DND-41 (cell line): ENCODE measurements at regions not wholly inside any gene's neighbourhood (a gene's known extent, or its start where the extent isn't known, plus 50 kb on each side); places are given as distances from the start of the nearest gene placed in this dataset.

Experiments used
- EZH2 ChIP-seq: IDR thresholded peaks from 3 replicates; pipeline ENCODE4 v1.6.1; 2012; ENCODE audit warnings: borderline replicate concordance, low read depth, mild to moderate bottlenecking, moderate library complexity, low read length, inconsistent platforms; ENCODE audit not compliant: severe bottlenecking
- TF ChIP-seq, protein P1 (sequence below): IDR thresholded peaks from 2 replicates; pipeline ENCODE4 v1.5.1; 2012; ENCODE audit warnings: borderline replicate concordance, low read length, moderate library complexity, mild to moderate bottlenecking; ENCODE audit not compliant: poor library complexity, severe bottlenecking; ENCODE audit errors: extremely low read depth

GRCh38 chr13:89401264-89401675 lies 1730.1 kb downstream of the SLITRK5 start:
- TF ChIP-seq, protein P1, sequence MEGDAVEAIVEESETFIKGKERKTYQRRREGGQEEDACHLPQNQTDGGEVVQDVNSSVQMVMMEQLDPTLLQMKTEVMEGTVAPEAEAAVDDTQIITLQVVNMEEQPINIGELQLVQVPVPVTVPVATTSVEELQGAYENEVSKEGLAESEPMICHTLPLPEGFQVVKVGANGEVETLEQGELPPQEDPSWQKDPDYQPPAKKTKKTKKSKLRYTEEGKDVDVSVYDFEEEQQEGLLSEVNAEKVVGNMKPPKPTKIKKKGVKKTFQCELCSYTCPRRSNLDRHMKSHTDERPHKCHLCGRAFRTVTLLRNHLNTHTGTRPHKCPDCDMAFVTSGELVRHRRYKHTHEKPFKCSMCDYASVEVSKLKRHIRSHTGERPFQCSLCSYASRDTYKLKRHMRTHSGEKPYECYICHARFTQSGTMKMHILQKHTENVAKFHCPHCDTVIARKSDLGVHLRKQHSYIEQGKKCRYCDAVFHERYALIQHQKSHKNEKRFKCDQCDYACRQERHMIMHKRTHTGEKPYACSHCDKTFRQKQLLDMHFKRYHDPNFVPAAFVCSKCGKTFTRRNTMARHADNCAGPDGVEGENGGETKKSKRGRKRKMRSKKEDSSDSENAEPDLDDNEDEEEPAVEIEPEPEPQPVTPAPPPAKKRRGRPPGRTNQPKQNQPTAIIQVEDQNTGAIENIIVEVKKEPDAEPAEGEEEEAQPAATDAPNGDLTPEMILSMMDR = no peak
- no peak for TF ChIP-seq EZH2
